ENCODE measurements at regions not wholly inside any gene's neighbourhood (a gene's known extent, or its start where the extent isn't known, plus 50 kb on each side); places are given as distances from the start of the nearest gene placed in this dataset.

GRCh38 chr2:16288371-16289112 is 348.2 kb downstream of the MYCN start:
- DNase-seq: peak; percentile 57

GRCh38 chr2:16287831-16288230 is 347.5 kb downstream of the MYCN start:
- DNase-seq: no peak

GRCh38 chr2:16287281-16287680 is 346.9 kb downstream of the MYCN start:
- DNase-seq: no peak

GRCh38 chr2:16285813-16286510 is 345.6 kb downstream of the MYCN start:
- DNase-seq: peak; percentile 40

GRCh38 chr2:16284941-16285625 is 344.7 kb downstream of the MYCN start:
- DNase-seq: no peak

GRCh38 chr2:16283071-16283850 is 342.9 kb downstream of the MYCN start:
- DNase-seq: no peak

- no peak for DNase-seq
These were observed 342.2 kb downstream of the MYCN start for GRCh38 chr2:16282511-16282910.

- peak; percentile 25 for DNase-seq
These were observed 341.3 kb downstream of the MYCN start for GRCh38 chr2:16281451-16282335.

- DNase-seq: no peak
These were observed 339.7 kb downstream of the MYCN start for GRCh38 chr2:16280081-16280480.

- DNase-seq: no peak
These were observed 339.3 kb downstream of the MYCN start for GRCh38 chr2:16279641-16280040.

- no peak for DNase-seq
These were observed 338.8 kb downstream of the MYCN start for GRCh38 chr2:16279201-16279570.

- DNase-seq: no peak
These were observed 338.3 kb downstream of the MYCN start for GRCh38 chr2:16278421-16279200.

GRCh38 chr2:16277117-16277516 is 336.8 kb downstream of the MYCN start:
- DNase-seq: no peak

GRCh38 chr2:16275661-16276060 is 335.3 kb downstream of the MYCN start:
- DNase-seq: no peak

- DNase-seq: no peak
These were observed 334.8 kb downstream of the MYCN start for GRCh38 chr2:16275131-16275530.

GRCh38 chr2:16273111-16273510 is 332.8 kb downstream of the MYCN start:
- DNase-seq: no peak

- no peak for DNase-seq
These were observed 331.9 kb downstream of the MYCN start for GRCh38 chr2:16272038-16272788.

- no peak for DNase-seq
These were observed 331.0 kb downstream of the MYCN start for GRCh38 chr2:16271231-16271896.

- DNase-seq: no peak
These were observed 330.1 kb downstream of the MYCN start for GRCh38 chr2:16270441-16270840.
